Superior temporal gyrus (tissue), 1 donor: ENCODE measurements at regions not wholly inside any gene's neighbourhood (a gene's known extent, or its start where the extent isn't known, plus 50 kb on each side); places are given as distances from the start of the nearest gene placed in this dataset.
"Not testable (repeated sequence)": the region's sequence is repeated elsewhere in the genome, so short reads cannot be mapped to it uniquely, and the experiment has no call there.

Source experiments
- DNase-seq: peaks from one replicate; pipeline ENCODE4 v3.0.0-alpha.2; 2016; ENCODE audit errors: extremely low spot score

DNA sequence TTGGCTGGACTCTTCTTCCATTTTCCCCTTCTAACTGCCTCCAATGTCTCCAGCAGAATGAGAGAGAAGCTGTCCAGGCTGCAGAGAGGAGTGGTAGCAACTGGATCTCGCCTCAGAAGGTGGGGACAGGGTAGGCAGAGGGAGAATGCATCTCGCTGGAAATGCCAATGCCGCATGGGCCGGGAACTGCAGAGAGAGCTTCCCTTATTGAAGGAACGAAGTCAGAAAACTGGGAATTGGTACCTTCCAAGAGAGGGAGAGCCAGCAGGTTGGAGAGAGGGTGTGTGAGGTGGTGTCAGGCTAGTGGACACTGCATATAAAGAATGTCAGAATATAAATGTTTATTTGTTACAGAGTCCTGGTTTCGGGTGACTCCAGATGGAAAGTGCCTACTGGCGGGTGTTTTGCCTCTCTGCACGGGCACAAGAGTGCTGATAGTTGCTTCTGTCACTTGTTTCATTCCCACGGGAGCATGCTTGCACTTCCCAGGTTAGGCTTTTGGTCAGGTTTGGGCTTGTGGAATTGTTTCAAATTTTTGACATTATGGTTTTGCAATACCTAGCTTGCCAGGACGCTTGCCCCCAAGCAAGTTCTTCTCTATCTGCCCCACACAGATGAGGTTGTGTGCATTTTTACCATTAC lies 156.8 kb upstream of the STS start:
- no peak for DNase-seq

DNA sequence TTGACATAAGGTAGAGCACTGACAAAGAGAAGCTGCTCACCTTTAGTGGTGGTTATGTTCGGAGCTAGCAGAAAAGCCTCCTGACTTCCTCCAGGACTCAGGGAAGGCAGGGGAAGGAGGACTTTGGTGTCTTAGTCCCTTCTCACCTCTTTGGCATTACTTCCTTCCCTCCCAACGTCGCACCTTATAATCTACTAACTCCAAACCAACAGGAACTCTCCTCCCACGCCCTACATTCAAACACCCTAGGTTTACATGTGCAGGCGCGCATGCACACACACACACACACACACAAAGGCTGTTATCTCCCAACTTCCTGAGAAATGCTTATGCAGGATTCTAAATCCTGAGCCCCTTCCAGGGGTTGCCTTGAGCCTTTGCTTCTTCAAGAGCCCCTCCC lies 157.7 kb upstream of the STS start:
- DNase-seq, result no peak

DNA sequence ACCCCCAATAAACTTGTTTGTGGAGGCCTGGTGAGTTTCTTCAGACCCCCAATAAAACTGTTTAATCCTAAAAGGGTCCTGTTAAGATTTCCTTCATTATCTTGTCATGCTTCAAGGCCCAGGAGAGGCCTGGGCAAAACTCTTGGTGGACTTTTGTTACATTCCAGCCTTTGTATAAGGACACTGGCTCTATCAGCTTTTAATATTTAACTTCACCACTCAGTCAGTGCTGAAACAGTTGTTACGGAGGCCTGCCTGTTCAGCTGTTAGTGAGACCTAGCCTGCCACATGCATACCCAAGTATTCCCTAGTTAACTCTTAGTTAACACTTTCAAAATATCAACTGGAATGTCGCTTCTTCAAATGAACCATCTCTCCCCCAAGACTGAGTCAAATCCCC lies 158.8 kb upstream of the STS start:
- not testable (repeated sequence) for DNase-seq

DNA sequence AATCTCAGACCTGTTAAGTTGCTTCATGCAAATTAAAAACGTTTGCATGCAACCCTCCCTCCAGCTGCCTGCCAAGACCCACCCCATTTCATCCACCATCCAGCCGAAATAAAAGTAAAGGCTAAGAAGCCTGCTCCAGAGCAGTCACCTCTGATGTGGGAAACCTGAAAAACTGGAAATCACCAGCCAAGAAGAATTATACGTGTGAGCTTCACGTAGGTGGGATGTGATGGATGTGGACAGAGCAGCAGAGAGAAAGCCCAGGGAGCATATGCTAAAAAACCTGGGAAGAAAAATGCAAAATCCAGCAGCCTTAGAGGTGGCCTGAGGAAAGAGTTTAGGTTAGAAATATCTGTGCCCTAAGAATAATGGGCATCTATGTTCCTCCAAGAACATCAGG lies 160.6 kb upstream of the STS start:
- DNase-seq, result no peak

DNA sequence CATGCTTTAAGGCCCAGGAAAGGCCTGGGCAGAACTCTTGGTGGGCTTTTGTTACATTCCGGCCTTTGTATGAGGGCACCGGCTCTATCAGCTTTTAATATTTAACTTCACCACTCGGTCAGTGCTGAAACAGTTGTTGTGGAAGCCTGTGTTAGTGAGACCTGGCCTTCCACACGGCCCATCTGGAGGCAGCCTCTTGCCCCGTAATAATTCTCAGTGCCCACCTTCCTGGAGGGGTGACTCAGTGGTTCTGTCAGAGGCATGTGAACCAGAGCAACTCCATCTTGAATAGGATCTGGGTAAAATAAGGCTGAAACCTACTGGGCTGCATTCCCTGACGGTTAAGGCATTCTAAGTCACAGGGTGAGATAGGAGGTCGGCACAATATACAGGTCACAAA lies 162.0 kb upstream of the STS start:
- DNase-seq, result no peak

DNA sequence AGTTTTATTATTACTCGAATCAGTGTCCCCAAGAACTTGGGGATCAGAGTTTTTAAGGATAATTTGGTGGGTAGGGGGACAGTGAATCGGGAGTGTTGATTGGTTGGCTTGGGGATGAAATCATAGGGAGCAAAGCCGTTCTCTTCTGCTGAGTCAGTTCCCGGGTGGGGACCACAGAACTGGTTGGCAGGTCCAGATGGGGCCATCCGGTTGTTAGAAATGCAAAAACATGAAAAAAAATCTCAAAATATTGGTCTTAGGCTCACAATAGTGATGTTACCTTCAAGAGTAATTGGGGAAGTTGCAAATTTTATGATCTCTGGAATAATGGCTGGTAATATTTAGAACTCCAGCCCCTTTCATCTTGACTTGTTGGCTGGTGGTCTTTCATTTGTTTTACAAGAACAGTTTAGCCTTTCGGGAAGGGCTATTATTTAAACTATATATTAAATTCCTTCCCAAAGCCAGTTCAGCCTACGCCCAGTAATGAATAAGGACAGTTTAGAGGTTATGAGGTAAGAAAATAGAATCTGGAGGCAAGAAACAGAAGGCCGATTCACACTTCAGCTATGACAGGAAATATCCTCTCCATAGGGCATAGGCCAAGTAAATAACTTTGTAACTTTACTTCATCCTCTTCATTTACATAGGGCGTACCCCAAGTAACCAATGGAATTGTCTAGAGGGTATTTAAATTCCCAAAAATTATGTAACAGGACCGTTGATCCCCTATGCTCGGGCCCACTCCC lies 164.1 kb upstream of the STS start:
- no peak for DNase-seq

DNA sequence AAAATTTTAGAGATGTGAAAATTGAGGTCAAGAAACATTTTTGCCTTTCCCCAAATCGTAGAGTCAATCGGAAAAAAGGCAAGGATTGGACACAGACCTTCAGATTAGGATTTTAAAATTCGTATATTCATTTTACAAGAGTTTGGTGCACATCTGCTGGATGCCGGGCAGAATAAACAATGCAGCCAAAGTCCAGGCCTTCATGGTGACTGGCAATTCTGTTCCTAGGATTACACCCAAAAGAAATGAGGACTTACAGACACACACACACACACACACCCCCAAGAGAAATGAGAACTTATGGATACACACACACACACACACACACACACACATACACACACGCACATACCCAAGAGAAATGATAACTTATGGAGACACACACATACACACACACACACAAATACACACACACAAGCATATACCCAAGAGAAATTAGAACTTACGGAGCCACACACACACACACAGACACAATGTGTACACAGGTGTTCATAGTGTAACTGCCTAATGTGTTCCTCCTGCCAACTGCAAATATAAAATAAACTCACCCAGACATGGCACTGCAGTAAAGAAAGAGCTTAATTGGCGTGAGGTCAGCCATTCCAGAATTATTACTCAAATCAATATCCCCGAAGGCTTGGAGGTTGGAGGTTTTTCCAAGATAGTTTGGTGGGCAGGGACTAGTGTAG lies 165.7 kb upstream of the STS start:
- no peak for DNase-seq

DNA sequence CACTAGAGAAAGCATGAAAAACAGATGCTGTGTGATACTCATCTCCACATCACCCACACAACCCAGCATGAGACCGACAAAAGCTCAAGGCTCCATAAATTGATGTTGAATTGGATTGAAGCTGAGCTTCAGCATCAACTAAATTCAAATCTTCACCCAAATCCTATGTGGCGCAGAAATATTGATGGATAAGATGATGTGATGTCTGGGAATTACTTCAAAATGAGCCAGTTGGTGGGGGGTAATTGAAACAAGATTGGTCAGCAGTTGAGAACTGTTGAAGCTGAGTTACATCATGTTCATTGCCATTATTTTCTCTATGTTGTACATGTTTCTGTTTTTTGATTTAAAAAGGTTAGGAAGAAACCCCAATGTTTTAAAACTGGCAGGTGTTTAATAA lies 166.5 kb upstream of the STS start:
- no peak for DNase-seq

DNA sequence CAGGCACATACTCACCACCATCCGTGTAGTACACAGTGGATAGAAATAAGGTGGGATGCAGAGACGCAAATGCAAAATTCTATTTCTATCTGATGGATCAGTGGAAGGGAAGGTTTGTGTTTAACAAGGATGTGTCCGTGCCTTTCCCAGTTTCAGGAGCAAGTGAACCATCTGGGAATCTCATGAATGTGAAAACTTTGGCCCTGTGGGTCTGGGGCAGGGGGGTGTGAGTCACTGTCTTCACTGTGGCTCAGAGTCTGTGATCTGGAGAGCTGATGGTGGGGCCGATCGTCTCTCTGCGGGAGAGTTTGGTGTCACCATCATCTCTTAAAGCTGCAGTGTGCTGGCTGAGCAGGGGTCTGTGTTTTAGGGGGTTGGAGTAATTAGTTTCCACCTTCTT lies 179.3 kb upstream of the STS start:
- no peak for DNase-seq

DNA sequence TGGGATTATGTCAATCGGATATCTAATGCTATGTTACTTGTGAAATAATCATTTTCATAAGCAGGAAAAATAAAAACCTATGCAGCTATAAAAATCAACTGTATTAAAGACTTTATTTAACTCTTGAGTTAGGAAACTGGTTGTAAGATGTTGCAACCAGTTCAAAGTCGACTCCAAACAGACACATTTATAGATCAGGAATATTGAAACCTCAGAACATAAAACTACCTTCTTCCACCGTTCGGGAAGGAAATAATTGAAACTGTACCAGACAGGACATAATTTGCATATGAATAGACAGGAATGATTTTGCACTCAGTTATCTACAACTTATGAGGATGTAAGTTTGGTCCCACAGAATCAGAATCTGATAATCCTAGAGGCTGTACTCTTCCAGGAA lies 181.8 kb upstream of the STS start:
- DNase-seq, result no peak

DNA sequence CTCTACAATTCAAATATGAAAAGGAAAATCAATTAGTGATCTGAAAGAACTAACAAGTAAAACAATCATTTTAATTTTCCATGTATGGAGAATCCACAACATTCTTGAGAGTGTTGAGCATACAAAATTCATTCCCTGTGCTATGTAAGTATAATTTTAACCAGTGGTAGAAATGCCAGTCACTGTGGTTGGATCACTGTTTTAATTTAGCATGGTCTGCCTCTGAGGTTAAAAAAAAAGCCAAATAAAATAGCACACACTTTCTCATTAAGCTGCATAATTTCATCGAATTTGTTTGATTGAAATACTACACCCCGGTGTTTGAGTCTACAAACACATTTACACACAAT lies 185.5 kb upstream of the STS start:
- DNase-seq, result no peak

DNA sequence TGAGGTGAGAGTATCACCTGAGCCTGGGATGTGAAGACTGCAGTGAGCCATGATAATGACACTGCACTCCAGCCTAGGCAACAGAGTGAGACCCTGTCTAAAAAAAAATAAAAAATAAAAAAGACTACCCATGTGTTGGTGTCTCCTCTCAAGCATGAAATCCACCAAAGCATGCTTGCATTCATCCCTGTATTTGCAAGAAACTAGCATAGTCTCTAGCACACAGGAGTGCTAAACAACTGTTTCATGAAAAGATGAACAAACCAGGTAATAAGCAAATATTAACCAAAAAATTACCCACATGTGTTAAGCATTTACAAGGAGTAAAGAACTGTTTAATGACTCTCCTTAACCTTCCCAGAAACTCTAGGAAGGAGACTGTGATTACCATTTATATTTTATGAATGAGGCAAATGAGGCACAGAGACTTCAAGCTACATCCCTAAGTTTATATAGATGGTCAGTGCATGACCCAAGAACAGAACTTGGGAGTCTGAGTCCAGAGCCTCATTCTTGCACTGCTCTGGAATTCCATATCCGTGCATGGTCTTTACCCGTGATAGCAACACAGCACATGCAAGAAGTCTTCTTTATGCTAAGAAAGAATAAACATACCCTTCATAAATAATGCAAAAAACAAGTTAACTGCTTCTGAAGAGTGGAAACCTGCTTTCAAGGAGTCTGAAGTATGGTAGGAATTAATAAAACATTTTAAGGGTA lies 186.1 kb upstream of the STS start:
- no peak for DNase-seq

DNA sequence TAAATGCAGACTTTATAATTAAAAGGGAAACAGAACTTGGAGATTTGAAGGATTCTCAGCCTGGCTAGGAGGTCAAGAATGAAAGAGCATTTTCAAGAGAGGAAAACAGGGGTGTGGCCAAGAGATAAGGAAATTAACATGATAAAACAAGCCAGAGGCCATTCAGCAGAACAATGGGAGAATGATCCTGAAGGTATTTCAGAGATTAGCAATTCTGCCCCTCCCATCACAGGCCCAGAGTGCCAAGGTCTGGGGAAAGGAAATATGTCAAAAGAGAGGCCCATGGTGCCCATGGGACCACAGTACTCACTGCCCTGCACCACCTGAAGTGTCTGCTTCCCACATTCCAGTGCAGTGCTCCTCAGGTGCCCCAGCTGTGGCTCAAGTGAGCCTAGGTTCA lies 188.5 kb upstream of the STS start:
- DNase-seq, result no peak

DNA sequence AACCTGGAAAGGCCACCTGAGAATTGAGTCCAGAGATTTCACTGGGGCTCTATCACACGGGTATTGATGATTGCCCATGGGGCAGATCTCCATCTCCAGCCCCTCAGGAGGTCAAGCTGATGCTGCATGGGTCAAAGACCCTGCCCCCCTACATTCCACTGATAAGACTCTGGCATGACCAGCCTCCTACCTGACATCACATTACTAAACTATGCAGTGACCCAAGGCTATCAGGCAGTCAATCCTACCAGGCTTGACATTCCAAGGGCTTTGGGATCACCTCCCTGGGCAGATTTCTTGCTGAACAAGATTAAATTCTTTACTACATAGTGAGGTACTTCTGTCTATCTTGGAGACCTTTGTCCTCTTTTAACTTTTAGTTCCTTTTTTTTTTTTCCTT lies 192.7 kb upstream of the STS start:
- no peak for DNase-seq

DNA sequence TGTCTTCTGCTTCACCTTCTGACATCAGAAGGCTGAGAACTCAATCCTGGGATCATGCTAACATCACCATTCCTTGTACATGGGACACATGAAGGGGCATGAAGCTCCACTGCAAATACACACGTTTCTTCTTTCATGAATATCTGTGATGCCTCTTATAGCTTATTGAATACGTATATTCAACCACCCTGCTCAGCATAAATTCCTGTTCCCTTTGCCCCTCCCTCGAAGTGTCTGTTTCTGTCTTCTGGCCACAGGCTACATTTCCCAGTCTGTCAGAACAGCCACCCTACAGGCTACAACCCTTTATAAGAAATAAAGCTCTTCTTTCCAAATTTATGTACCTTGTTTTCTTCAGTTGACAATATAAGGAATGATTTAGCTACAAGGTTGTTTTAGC lies 201.3 kb upstream of the STS start:
- DNase-seq, result no peak

DNA sequence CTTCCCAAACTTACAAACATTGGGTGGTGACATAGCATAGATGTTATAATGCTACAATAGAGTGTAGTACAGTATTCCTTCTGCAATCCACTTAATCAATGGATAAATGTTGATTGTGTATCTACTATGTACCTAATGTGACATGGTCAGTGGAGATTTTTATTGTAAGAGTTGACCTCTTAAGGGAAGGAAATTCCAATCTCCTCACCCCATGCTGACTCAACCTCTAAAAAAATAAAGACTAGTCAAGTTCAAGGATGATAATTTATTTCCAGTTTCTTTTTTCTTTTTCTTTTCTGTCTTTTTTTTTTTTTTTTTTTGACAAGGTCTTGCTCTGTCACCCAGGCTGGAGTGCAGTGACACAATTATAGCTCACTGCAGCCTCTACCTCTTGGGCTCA lies 206.5 kb upstream of the STS start:
- DNase-seq, result no peak

DNA sequence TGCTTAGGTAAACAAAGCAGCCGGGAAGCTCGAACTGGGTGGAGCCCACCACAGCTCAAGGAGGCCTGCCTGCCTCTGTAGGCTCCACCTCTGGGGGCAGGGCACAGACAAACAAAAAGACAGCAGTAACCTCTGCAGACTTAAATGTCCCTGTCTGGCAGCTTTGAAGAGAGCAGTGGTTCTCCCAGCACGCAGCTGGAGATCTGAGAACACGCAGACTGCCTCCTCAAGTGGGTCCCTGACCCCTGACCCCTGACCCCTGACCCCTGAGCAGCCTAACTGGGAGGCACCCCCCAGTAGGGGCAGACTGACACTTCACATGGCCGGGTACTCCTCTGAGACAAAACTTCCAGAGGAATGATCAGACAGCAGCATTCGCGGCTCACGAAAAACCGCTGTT lies 214.6 kb upstream of the STS start:
- not testable (repeated sequence) for DNase-seq

DNA sequence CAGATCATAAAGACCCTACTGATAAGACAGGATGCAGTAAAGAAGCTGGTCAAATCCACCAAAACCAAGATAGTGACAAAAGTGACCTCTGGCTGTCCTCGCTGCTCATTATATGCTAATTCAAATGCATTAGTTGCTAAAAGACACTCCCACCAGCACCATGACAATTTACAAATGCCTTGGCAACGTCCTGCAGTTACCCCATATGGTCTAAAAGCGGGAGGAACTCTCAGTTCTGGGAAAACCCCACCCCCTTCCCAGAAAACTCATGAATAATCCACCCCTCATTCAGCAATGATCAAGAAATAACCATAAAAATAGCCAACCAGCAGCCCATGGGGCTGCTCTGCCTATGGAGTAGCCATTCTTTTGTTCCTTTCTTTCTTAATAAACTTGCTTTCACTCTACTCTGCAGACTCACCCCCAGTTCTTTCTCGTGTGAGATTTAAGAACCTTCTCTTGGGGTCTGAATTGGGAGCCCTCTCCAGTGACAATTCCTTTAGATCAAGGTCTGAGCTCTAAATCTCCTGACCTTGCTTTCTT lies 217.1 kb upstream of the STS start:
- DNase-seq, result no peak

DNA sequence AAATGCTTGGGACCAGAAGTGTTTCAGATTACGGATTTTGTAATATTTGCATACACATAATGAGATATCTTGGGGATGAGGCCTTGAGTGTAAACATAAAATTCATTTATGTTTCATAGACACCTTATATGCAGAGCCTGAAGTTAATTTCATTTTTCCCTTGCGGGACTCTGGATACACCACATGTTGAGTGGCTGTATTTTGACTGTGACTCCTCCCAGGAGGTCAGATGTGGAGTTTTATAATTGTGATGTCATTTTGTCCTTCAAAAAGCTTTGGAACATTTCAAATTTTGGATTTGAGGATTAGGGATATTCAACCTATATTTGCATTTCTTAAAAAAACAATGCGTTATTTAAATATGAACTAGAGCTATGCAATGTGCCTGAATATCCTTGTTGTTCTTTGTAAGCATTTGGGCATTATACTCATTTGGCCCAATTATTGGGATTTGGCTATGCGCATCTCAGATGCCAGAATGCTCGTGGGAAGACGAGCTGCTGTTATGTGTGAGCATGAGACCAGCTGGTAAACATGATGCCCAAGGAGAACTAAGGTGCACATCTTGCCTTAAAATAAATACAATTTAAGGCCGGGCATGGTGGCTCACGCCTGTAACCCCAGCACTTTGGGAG lies 223.0 kb upstream of the STS start:
- DNase-seq, result no peak

DNA sequence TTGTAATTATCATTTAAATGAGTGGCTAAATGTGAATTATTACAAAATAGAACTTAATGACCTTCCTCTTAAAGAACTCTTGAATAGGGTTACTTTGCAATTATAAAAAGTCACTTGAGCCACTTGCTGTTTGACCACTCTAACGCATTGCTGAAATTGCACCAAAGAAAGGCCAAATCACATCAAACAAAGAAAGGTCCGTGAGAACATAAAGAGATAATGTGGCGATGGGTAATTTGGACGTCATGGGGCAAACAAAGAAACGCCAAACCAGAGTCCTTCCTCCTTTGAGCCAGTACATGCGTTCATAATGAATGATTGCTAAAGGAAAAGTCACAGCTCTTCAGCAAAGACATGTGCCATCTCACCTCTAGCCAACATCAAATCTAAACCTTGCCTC lies 229.8 kb upstream of the STS start:
- no peak for DNase-seq

DNA sequence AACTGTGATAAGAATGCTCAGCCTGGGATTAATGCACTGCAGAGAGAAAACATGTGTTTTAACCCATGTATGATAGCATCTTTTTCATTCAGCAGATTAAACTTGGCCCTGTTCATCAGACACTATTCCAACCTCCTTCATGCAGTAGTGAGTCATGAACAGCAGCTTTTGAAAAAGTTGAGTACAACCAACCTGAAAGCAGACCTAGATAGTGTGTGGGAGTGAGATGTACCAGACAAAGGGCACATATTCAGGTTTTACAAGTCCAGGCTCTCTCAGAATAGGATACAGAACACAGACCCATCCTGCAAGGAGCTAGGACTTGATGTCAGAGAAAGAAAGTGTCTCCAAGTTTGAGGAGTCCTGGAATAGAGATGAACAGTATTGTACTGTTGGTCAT lies 237.3 kb upstream of the STS start:
- DNase-seq, result no peak

DNA sequence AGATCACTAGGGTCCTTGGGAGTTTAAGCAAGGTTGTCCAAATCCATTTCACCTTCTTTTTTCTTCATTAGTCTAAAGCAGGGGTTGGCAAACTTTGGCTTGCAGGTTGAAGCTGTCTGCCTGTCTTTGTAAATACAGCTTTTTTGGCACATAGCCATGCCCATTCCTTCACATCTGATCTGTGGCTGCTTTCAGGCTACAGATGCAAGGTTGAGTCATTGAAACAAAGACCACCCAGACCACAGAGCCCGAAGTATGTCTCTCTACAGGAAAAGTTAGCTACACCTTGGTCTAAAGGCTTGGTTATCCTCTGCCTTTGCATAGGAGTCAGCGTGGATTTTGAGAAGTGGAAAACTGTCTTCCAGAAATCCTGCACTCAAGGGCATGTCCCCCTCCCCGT lies 238.1 kb upstream of the STS start:
- no peak for DNase-seq
